ENCODE measurements at regions not wholly inside any gene's neighbourhood (a gene's known extent, or its start where the extent isn't known, plus 50 kb on each side); places are given as distances from the start of the nearest gene placed in this dataset.
A peak's percentile ranks its signal among the peaks of the same experiment; 100 is the strongest.

- no peak overlapping the region for H3K18ac ChIP-seq (ENCODE audit: low read length)
- H3K56ac ChIP-seq (ENCODE audit: low read length) = peak overlapping the region; percentile 47
- H4K5ac ChIP-seq (ENCODE audit: low read length) = no peak overlapping the region
- peak; percentile 92 for DNase-seq
- H3K27ac ChIP-seq (ENCODE audit: low read depth, low read length) = no peak overlapping the region
- no peaks in the 10 kb centered on the region for H3K27me3 ChIP-seq (ENCODE audit: insufficient read depth, low read length, poor library complexity)
- H2BK120ac ChIP-seq (ENCODE audit: low read depth, low read length) = no peak overlapping the region
- no peak overlapping the region for H3K4me2 ChIP-seq (ENCODE audit: low read length)
- H2BK15ac ChIP-seq (replicated peaks; ENCODE audit: low read depth) = no peak overlapping the region
- H3K36me3 ChIP-seq (ENCODE audit: control insufficient read depth, insufficient read depth, low read length) = no peaks in the 10 kb centered on the region
- H3K4me1 ChIP-seq (ENCODE audit: control insufficient read depth, low read depth, low read length) = peaks cover 12% of the 10 kb centered on the region
- H2AK5ac ChIP-seq (ENCODE audit: low read length) = no peak overlapping the region
- H3K79me1 ChIP-seq (ENCODE audit: low read length) = no peaks in the 10 kb centered on the region
- peak overlapping the region; percentile 10 for H3K9ac ChIP-seq (ENCODE audit: low read length)
- peak overlapping the region; percentile 28 for H4K8ac ChIP-seq (ENCODE audit: low read depth, low read length)
- H3K4me3 ChIP-seq (ENCODE audit: low read length) = no peak overlapping the region
- no CpG with 5 or more reads among the region's 18 CpGs for WGBS (ENCODE audit: extremely low coverage, insufficient coverage, low lambda C conversion rate)
- H3K4ac ChIP-seq (ENCODE audit: low read depth, low read length) = no peak overlapping the region
- no peaks in the 10 kb centered on the region for H3K79me2 ChIP-seq (ENCODE audit: control insufficient read depth, insufficient read depth, low read length)
- H3K23ac ChIP-seq (ENCODE audit: low read length) = no peak overlapping the region
- H2BK5ac ChIP-seq (ENCODE audit: low read length) = peak overlapping the region; percentile 66
Observed at GRCh38 chr1:245051349-245052221, 103.2 kb upstream of the KIF26B start.

GRCh38 chr1:245046769-245047168, 108.0 kb upstream of the KIF26B start:
- no peak overlapping the region for H2BK15ac ChIP-seq (replicated peaks; ENCODE audit: low read depth)
- no peak overlapping the region for H2AK5ac ChIP-seq (ENCODE audit: low read length)
- no peak overlapping the region for H3K56ac ChIP-seq (ENCODE audit: low read length)
- H3K27me3 ChIP-seq (ENCODE audit: insufficient read depth, low read length, poor library complexity) = no peaks in the 10 kb centered on the region
- no peak overlapping the region for H3K4ac ChIP-seq (ENCODE audit: low read depth, low read length)
- no peak for DNase-seq
- H3K18ac ChIP-seq (ENCODE audit: low read length) = no peak overlapping the region
- no peaks in the 10 kb centered on the region for H3K79me1 ChIP-seq (ENCODE audit: low read length)
- H2BK5ac ChIP-seq (ENCODE audit: low read length) = no peak overlapping the region
- H3K79me2 ChIP-seq (ENCODE audit: control insufficient read depth, insufficient read depth, low read length) = no peaks in the 10 kb centered on the region
- H3K4me2 ChIP-seq (ENCODE audit: low read length) = no peak overlapping the region
- H3K4me3 ChIP-seq (ENCODE audit: low read length) = no peak overlapping the region
- H2BK120ac ChIP-seq (ENCODE audit: low read depth, low read length) = no peak overlapping the region
- no peak overlapping the region for H3K23ac ChIP-seq (ENCODE audit: low read length)
- H3K9ac ChIP-seq (ENCODE audit: low read length) = no peak overlapping the region
- H3K27ac ChIP-seq (ENCODE audit: low read depth, low read length) = no peak overlapping the region
- H4K8ac ChIP-seq (ENCODE audit: low read depth, low read length) = no peak overlapping the region
- H4K5ac ChIP-seq (ENCODE audit: low read length) = no peak overlapping the region
- H3K36me3 ChIP-seq (ENCODE audit: control insufficient read depth, insufficient read depth, low read length) = no peaks in the 10 kb centered on the region
- no CpG with 5 or more reads among the region's 11 CpGs for WGBS (ENCODE audit: extremely low coverage, insufficient coverage, low lambda C conversion rate)
- peaks cover 3% of the 10 kb centered on the region for H3K4me1 ChIP-seq (ENCODE audit: control insufficient read depth, low read depth, low read length)

DNA sequence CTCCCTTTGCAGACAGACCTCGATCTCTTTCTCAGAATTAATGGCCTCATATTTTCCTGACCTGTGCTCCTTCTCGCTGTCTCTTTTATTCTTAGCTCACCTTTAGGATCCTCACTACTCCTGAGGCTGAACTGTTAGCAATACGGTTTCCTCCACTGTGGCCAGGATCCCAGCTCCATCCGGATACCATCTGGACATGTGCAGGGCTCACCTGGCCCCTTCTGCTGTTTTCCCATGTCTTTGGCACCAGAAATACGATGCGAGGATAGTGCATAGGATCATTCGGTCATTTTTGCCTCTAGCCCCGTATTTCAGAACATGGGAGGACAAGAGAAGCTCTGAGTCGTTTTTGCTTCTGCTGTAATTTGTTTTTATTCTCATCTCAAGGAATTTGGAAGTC, 108.5 kb upstream of the KIF26B start:
- Histone ChIP-seq H2BK15ac (replicated peaks; ENCODE audit: low read depth) (no peak overlapping the region), H3K56ac (ENCODE audit: low read length) (no peak overlapping the region), H4K5ac (ENCODE audit: low read length) (no peak overlapping the region), H3K4me2 (ENCODE audit: low read length) (no peak overlapping the region), H3K4me3 (ENCODE audit: low read length) (no peak overlapping the region), H3K79me2 (ENCODE audit: control insufficient read depth, insufficient read depth, low read length) (no peaks in the 10 kb centered on the region), H4K8ac (ENCODE audit: low read depth, low read length) (no peak overlapping the region), H3K27ac (ENCODE audit: low read depth, low read length) (no peak overlapping the region), H3K23ac (ENCODE audit: low read length) (no peak overlapping the region), H3K18ac (ENCODE audit: low read length) (no peak overlapping the region), H2BK5ac (ENCODE audit: low read length) (no peak overlapping the region), H3K27me3 (ENCODE audit: insufficient read depth, low read length, poor library complexity) (no peaks in the 10 kb centered on the region), H3K4ac (ENCODE audit: low read depth, low read length) (no peak overlapping the region), H3K36me3 (ENCODE audit: control insufficient read depth, insufficient read depth, low read length) (no peaks in the 10 kb centered on the region), H3K79me1 (ENCODE audit: low read length) (no peaks in the 10 kb centered on the region), H2AK5ac (ENCODE audit: low read length) (no peak overlapping the region), H2BK120ac (ENCODE audit: low read depth, low read length) (no peak overlapping the region), H3K9ac (ENCODE audit: low read length) (no peak overlapping the region), H3K4me1 (ENCODE audit: control insufficient read depth, low read depth, low read length) (peaks cover 3% of the 10 kb centered on the region)
- DNase-seq = no peak
- WGBS (ENCODE audit: extremely low coverage, insufficient coverage, low lambda C conversion rate) = no CpG with 5 or more reads among the region's 9 CpGs

- Histone ChIP-seq H3K23ac (ENCODE audit: low read length) (no peak overlapping the region), H3K36me3 (ENCODE audit: control insufficient read depth, insufficient read depth, low read length) (no peaks in the 10 kb centered on the region), H3K4me1 (ENCODE audit: control insufficient read depth, low read depth, low read length) (peaks cover 3% of the 10 kb centered on the region), H3K79me1 (ENCODE audit: low read length) (no peaks in the 10 kb centered on the region), H3K9ac (ENCODE audit: low read length) (no peak overlapping the region), H3K27ac (ENCODE audit: low read depth, low read length) (no peak overlapping the region), H3K18ac (ENCODE audit: low read length) (no peak overlapping the region), H3K4me2 (ENCODE audit: low read length) (no peak overlapping the region), H4K5ac (ENCODE audit: low read length) (no peak overlapping the region), H2AK5ac (ENCODE audit: low read length) (no peak overlapping the region), H2BK120ac (ENCODE audit: low read depth, low read length) (no peak overlapping the region), H3K79me2 (ENCODE audit: control insufficient read depth, insufficient read depth, low read length) (no peaks in the 10 kb centered on the region), H3K27me3 (ENCODE audit: insufficient read depth, low read length, poor library complexity) (no peaks in the 10 kb centered on the region), H3K56ac (ENCODE audit: low read length) (no peak overlapping the region), H4K8ac (ENCODE audit: low read depth, low read length) (no peak overlapping the region), H2BK5ac (ENCODE audit: low read length) (no peak overlapping the region), H2BK15ac (replicated peaks; ENCODE audit: low read depth) (no peak overlapping the region), H3K4ac (ENCODE audit: low read depth, low read length) (no peak overlapping the region), H3K4me3 (ENCODE audit: low read length) (no peak overlapping the region)
- peak; percentile 35 for DNase-seq
- WGBS (ENCODE audit: extremely low coverage, insufficient coverage, low lambda C conversion rate) = no CpG with 5 or more reads among the region's 9 CpGs
Observed at GRCh38 chr1:245045087-245045881, 109.5 kb upstream of the KIF26B start.

DNA sequence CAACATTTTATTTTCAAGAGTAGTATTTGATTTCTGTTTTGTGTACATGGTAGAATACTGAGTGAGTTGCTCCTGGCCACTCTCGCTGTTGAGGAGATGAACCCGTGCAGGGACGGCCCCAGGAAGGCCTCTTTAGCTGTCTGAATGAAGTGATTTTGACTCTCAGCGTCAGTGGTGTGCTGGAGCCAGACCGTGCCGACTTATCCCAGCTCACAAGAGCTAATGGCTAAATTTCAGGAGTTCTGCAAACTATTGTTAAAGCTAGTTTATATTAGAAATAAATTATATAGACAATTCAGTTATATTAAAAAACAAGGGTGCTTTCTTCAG, 111.2 kb upstream of the KIF26B start:
- no peak overlapping the region for H3K27ac ChIP-seq (ENCODE audit: low read depth, low read length)
- no peak overlapping the region for H3K4me3 ChIP-seq (ENCODE audit: low read length)
- H3K79me2 ChIP-seq (ENCODE audit: control insufficient read depth, insufficient read depth, low read length) = no peaks in the 10 kb centered on the region
- H3K36me3 ChIP-seq (ENCODE audit: control insufficient read depth, insufficient read depth, low read length) = no peaks in the 10 kb centered on the region
- H3K23ac ChIP-seq (ENCODE audit: low read length) = no peak overlapping the region
- no peak for DNase-seq
- H2BK120ac ChIP-seq (ENCODE audit: low read depth, low read length) = no peak overlapping the region
- no peak overlapping the region for H3K9ac ChIP-seq (ENCODE audit: low read length)
- H3K56ac ChIP-seq (ENCODE audit: low read length) = no peak overlapping the region
- no peak overlapping the region for H4K5ac ChIP-seq (ENCODE audit: low read length)
- no peak overlapping the region for H3K4ac ChIP-seq (ENCODE audit: low read depth, low read length)
- no peaks in the 10 kb centered on the region for H3K27me3 ChIP-seq (ENCODE audit: insufficient read depth, low read length, poor library complexity)
- no peak overlapping the region for H2BK15ac ChIP-seq (replicated peaks; ENCODE audit: low read depth)
- no peak overlapping the region for H2AK5ac ChIP-seq (ENCODE audit: low read length)
- peaks cover 3% of the 10 kb centered on the region for H3K4me1 ChIP-seq (ENCODE audit: control insufficient read depth, low read depth, low read length)
- H3K79me1 ChIP-seq (ENCODE audit: low read length) = no peaks in the 10 kb centered on the region
- no peak overlapping the region for H3K4me2 ChIP-seq (ENCODE audit: low read length)
- no peak overlapping the region for H4K8ac ChIP-seq (ENCODE audit: low read depth, low read length)
- WGBS (ENCODE audit: extremely low coverage, insufficient coverage, low lambda C conversion rate) = no CpG with 5 or more reads among the region's 6 CpGs
- H3K18ac ChIP-seq (ENCODE audit: low read length) = no peak overlapping the region
- H2BK5ac ChIP-seq (ENCODE audit: low read length) = no peak overlapping the region

Data from mesendoderm (in vitro differentiated cells).